GM19467 (cell line): ENCODE measurements at regions not wholly inside any gene's neighbourhood (a gene's known extent, or its start where the extent isn't known, plus 50 kb on each side); places are given as distances from the start of the nearest gene placed in this dataset.
"Not testable (repeated sequence)": the region's sequence is repeated elsewhere in the genome, so short reads cannot be mapped to it uniquely, and the experiment has no call there.

Experiments
- ATAC-seq: cut with Tn5 transposase; IDR thresholded peaks from one replicate; pipeline ENCODE4 v1.9.1; 2021; ENCODE audit warnings: mild to moderate bottlenecking, moderate library complexity; ENCODE audit not compliant: unreplicated experiment

DNA sequence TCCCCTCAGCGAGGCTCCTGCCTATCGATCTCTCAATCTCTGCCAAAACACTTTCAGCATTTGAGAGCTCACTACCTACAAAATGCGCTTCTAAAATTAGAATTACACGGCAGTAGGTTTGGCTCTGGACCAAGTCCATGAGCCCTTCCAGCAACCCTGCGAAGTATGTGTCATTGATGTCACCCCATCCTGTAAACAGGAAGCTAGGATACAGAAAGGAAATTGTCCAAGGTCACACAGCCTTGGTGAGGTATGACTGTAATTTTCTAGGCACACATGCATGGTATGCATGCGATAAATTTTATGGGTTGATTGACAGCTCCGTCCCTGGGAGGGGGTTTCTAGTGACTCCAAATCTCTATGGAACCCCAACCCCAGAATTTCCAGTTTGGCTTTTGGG, 330.3 kb upstream of the CDH5 start:
- ATAC-seq: no peak

DNA sequence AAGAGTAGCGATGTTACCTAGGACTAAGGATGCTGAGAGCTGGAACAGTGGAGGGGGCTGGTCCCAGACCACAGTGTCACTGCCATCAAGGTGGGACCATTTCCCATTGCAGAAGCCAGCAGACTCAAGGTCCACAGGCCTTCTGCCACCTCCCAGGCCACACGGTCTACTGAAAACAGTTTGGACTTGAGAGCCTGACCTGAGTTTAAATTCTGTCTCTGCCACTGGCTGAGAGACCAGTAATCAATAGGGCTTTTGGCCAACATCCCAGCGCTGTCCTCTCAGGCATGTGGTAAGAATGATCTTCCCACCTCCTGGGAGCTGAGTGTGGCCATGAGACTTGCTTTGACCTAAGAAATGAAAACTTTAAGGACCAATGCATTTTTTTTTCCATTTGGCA, 331.4 kb upstream of the CDH5 start:
- no peak for ATAC-seq

GRCh38 chr16:66032841-66033240, 333.6 kb upstream of the CDH5 start:
- ATAC-seq: no peak

- no peak for ATAC-seq
Observed at GRCh38 chr16:66030036-66030435, 336.5 kb upstream of the CDH5 start.

- ATAC-seq: no peak
Observed at GRCh38 chr16:66028510-66029216, 337.8 kb upstream of the CDH5 start.

- no peak for ATAC-seq
Observed at GRCh38 chr16:66026787-66027330, 339.6 kb upstream of the CDH5 start.

DNA sequence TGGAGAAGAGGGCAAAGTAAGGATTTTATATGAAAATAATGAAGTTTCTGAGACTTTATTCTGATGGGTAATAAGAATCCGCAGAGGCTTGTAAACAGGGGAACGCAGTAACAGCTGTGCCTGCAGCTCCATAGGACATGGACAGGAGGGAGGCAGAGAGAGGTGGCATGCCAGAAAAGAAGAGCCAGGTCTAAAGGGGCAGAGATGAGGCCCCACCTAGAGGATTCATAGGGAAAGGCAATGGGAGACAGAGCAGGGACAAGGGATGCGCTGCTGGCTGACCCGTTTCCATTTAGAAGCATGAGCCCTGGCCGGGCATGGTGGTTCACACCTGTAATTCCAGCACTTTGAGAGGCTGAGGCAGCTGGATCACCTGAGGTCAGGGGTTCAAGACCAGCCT, 340.3 kb upstream of the CDH5 start:
- ATAC-seq: no peak

GRCh38 chr16:66025751-66026150, 340.7 kb upstream of the CDH5 start:
- no peak for ATAC-seq

DNA sequence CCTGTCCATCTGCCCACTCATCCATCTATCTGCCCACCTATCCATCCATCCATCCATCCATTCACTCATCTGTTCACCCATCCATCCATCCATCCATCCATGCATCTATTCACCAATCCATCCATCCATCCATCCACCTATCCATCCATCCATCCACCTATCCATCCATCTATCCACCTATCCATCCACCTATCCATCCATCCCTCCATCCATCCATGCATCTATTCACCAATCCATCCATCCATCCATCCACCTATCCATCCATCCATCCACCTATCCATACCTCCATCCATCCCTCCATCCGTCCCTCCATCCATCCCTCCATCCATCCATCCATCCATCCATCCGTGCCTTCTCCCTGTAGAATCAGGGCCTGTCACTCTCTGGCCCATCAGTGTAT, 341.9 kb upstream of the CDH5 start:
- not testable (repeated sequence) for ATAC-seq

DNA sequence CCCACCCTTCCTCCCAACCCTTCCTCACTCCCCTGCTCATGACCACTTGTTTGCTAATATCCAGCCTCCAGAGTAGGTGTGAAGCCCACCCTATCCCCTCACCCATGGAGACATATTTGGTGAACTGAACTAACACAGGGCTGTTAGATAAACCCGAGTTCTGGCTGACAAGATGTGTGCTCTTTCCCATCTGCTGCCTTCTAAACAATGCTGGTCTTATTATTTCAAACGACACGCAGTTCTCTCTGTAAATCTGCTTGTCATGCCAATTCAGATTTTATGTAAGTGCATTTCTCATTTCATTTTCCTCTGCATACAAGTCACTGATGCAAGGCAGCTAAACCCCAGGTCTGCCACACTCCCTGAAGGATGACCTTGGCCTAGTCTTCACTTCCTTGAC, 343.0 kb upstream of the CDH5 start:
- ATAC-seq: no peak

DNA sequence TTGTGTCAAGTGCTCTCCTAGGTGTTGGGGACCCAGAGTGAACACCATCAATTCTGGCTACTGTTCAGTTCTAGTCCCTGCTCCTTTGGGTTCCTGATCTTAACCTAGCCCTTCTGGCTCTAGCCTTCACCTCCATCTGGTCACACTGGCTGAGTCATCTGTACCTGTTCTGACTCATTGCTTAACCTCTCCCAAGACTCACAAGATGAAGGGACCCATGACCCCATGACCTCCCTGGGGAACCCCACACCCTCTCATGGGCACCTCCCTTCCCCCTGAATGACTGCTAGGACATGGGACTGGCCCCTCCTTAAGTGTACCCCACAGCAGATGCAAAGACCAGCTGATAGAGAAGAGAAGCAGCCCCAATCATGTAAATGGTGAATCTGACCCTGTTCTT, 345.8 kb upstream of the CDH5 start:
- ATAC-seq: no peak

GRCh38 chr16:66020046-66020445, 346.4 kb upstream of the CDH5 start:
- no peak for ATAC-seq

DNA sequence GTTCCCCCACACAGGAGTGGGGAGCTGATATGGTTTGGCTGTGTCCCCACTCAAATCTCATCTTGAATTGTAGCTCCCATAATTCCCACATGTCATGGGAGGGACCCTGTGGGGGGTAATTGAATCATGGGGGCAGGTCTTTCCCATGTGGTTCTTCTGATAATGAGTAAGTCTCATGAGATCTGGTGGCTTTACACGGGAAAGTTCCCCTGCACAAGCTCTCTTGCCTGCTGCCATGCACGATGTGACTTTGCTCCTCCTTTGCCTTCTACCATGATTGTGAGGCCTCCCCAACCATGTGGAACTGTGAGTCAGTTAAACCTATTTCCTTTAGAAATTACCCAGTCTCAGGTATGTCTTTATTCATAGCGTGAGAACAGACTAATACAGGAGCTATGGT, 347.0 kb upstream of the CDH5 start:
- not testable (repeated sequence) for ATAC-seq

- ATAC-seq: no peak
Observed at GRCh38 chr16:66014221-66014620, 352.3 kb upstream of the CDH5 start.

GRCh38 chr16:66013486-66013885, 353.0 kb upstream of the CDH5 start:
- no peak for ATAC-seq

GRCh38 chr16:66008136-66008535, 358.4 kb upstream of the CDH5 start:
- ATAC-seq: no peak

GRCh38 chr16:66007717-66008116, 358.8 kb upstream of the CDH5 start:
- ATAC-seq: no peak

GRCh38 chr16:66006485-66006884, 360.0 kb upstream of the CDH5 start:
- ATAC-seq: no peak

DNA sequence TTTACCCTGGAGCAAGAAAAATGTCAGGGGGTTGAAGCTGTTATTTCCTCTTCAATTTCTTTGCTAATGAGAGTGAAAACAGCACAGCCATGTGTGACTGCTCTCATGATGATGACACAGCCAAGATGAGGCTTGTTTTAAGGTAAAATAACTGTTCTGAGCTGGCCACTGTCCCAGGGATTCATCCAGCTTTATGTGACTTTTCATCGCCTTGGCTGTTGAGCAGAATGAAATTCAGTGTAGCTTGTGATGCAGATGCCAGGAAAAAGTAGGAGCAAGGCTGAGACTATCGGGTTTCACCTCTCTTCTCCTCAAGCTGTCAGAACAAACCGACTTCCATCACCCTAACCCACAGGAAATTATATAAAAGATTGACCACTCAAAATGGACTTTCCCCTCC, 361.8 kb upstream of the CDH5 start:
- no peak for ATAC-seq

DNA sequence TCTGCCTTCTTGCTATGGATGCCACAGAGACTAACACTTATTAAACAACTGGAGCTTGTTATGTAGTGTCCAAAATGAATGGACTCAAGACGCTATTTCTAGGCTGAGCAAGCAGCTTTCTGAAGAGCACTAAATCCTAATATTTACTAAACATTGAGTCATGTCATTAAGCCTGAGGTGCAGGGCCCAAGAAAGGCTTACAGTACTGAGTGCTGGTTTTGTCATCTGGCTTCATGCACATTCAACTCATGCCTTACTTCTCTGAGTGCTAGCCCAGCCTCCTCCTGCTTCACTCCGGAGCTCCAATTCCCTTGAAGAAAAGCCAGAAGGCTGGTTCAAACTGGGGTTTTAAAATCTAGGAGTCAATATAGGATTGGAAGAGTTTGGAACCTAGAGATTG, 363.3 kb upstream of the CDH5 start:
- no peak for ATAC-seq

DNA sequence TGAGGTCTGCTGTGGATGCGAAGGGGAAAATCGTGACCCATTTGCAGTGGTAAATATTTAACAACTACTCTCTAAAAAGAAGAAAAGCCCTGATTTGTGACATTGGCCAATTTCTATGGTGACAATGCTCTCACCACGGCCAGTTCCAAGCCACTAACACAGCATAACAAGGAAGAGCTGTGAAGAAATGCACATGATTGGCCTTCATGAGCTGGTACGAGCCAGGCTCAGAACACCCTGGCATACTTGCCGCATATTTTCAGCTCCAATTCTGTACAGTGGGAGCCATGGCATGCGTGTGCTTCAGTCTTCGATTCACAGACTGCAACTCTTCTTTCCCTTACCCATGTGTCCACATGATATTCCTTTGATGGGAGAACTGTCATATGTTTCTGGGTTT, 363.9 kb upstream of the CDH5 start:
- ATAC-seq: no peak

DNA sequence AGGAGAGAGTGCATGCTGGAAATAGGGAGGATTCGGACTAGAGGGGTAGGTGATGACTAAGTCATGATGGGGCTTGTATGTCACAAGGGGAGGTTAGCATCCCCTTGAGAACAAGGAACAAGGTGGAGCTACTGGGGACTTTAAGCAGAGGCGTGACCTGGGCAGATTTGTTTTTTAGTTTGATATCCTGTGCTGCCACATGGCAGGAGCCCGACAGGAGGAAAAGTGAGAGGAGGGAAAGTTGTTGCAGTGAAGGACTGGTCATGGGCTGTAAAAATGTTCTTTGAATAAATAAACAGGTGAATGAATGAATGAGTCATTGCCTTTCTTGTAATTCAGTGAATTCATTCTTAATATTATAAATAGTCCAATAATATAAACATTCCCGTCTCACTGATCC, 365.1 kb upstream of the CDH5 start:
- ATAC-seq: no peak

DNA sequence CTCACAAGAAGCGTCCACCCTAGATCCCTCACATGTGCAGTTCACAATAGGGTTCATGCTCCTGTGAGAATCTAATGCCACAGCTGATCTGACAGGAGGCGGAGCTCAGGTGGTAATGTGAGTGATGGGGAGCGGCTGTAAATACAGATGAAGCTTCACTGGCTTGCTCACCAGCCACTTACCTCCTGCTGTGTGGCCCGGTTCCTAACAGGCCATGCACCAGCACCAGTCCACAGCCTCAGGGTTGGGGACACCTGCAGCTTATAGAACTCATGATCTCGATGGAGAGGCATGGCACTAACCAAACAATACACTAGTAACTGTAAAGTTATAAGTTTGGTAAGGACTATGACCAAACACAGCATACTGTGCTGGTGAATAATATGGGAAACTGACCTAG, 368.0 kb upstream of the CDH5 start:
- ATAC-seq: no peak
